ENCODE measurements at regions not wholly inside any gene's neighbourhood (a gene's known extent, or its start where the extent isn't known, plus 50 kb on each side); places are given as distances from the start of the nearest gene placed in this dataset.

- no peak for TF ChIP-seq ZNF462 (CRISPR knock-in tag; IDR thresholded peaks at IDR 0.05)
- no peak for TF ChIP-seq NANOG (IDR thresholded peaks at IDR 0.05; ENCODE audit: borderline replicate concordance)
- TF ChIP-seq ZNF331 (CRISPR knock-in tag; IDR thresholded peaks at IDR 0.05; ENCODE audit: low read depth) = no peak
- no peak for TF ChIP-seq ETS1 (IDR thresholded peaks at IDR 0.05)
- no peak for TF ChIP-seq POLR2AphosphoS5 (IDR thresholded peaks at IDR 0.05; ENCODE audit: low read depth)
- no peak for TF ChIP-seq CREB1 (CRISPR knock-in tag; IDR thresholded peaks at IDR 0.05; ENCODE audit: low read depth)
These were observed 837.9 kb downstream of the STPG2 start (continued) for GRCh38 chr4:97305351-97305750.

- H3K36me3 ChIP-seq (ENCODE audit: insufficient read depth) = no peaks in the 10 kb centered on the region
- H3K9me3 Mint-ChIP-seq = no peaks in the 10 kb centered on the region
- H3K27ac Mint-ChIP-seq = no peak overlapping the region
- no peaks in the 10 kb centered on the region for H3K79me2 ChIP-seq (replicated peaks; ENCODE audit: insufficient read depth)
- H3K4me2 ChIP-seq = no peak overlapping the region
- DNase-seq (ENCODE audit: low spot score) (no peak), ATAC-seq (no peak)
- no peaks in the 10 kb centered on the region for H3K27me3 ChIP-seq (ENCODE audit: insufficient read depth)
- no peaks in the 10 kb centered on the region for H3K27me3 Mint-ChIP-seq (ENCODE audit: insufficient read depth, low read depth, poor library complexity)
- no peaks in the 10 kb centered on the region for H4K20me1 ChIP-seq (replicated peaks; ENCODE audit: insufficient read depth)
- TF ChIP-seq CTCF (conservative IDR thresholded peaks at IDR 0.05; ENCODE audit: low read depth in 2 of 2) = no peak
- TF ChIP-seq JUNB (IDR thresholded peaks at IDR 0.05; ENCODE audit: unreplicated experiment) = no peak
- TF ChIP-seq EZH2phosphoT487 (IDR thresholded peaks at IDR 0.05; ENCODE audit: unreplicated experiment) = no peak
- no peaks in the 10 kb centered on the region for H3F3A ChIP-seq (replicated peaks; ENCODE audit: low read depth)
- 0 out of 2 replicates have a peak, but pooled peaks cover 3% of the 10 kb centered on the region for H3K9me2 ChIP-seq (ENCODE audit: insufficient read depth)
- H3K4me3 ChIP-seq = no peak overlapping the region
- no peak overlapping the region for H3K27ac ChIP-seq (ENCODE audit: low read depth)
- no peak overlapping the region for H2AFZ ChIP-seq
- no peaks in the 10 kb centered on the region for H3K4me1 ChIP-seq (ENCODE audit: insufficient read depth)
- H3K36me3 Mint-ChIP-seq (ENCODE audit: low read depth) = no peaks in the 10 kb centered on the region
- H3K4me3 Mint-ChIP-seq = no peak overlapping the region
- H3K4me1 Mint-ChIP-seq = no peaks in the 10 kb centered on the region
These were observed 834.2 kb downstream of the STPG2 start for GRCh38 chr4:97309121-97309520.

Measured in GM23338 (cell line).